ENCODE measurements at regions not wholly inside any gene's neighbourhood (a gene's known extent, or its start where the extent isn't known, plus 50 kb on each side); places are given as distances from the start of the nearest gene placed in this dataset.
"Not testable (repeated sequence)": the region's sequence is repeated elsewhere in the genome, so short reads cannot be mapped to it uniquely, and the experiment has no call there.

DNA sequence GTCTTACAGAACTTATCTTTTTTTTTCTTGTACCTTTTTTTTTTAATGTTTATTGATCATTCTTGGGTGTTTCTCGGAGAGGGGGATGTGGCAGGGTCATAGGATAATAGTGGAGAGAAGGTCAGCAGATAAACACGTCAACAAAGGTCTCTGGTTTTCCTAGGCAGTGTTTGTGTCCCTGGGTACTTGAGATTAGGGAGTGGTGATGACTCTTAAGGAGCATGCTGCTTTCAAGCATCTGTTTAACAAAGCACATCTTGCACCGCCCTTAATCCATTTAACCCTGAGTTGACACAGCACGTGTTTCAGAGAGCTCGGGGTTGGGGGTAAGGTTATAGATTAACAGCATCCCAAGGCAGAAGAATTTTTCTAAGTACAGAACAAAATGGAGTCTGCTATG is 345.9 kb downstream of the TUBA3C start:
- not testable (repeated sequence) for H2BK12ac ChIP-seq (ENCODE audit: insufficient read length, low read depth, low read length); H4K20me1 ChIP-seq (ENCODE audit: control insufficient read depth, insufficient read depth, insufficient read length); H3K79me2 ChIP-seq (ENCODE audit: insufficient read depth, low read length); H3K9ac ChIP-seq (ENCODE audit: extremely low read depth, insufficient read length, low read length); H3K4ac ChIP-seq (ENCODE audit: low read depth, low read length); H2AFZ ChIP-seq (ENCODE audit: low read length); H4K5ac ChIP-seq (ENCODE audit: insufficient read length, low read depth, low read length); H3K27me3 Mint-ChIP-seq (ENCODE audit: low read depth); H2BK5ac ChIP-seq (ENCODE audit: insufficient read length, low read length); H3K4me2 ChIP-seq (ENCODE audit: insufficient read depth, insufficient read length, low read length); H3K14ac ChIP-seq (ENCODE audit: insufficient read depth, low read length); DNase-seq; H2BK15ac ChIP-seq (ENCODE audit: low read depth, low read length); H3T11ph ChIP-seq (ENCODE audit: low read length); H4K8ac ChIP-seq (replicated peaks; ENCODE audit: insufficient read length, low read depth, low read length); H2AK5ac ChIP-seq (ENCODE audit: insufficient read length, low read length); H3K4me3 Mint-ChIP-seq; H2BK120ac ChIP-seq (ENCODE audit: low read depth, low read length, poor library complexity, severe bottlenecking); H3K4me1 ChIP-seq (ENCODE audit: insufficient read depth, low read length); H2BK20ac ChIP-seq (ENCODE audit: low read depth, low read length, poor library complexity, severe bottlenecking); H3K56ac ChIP-seq (ENCODE audit: insufficient read length, low read depth, low read length); H3K27ac Mint-ChIP-seq; H3K79me1 ChIP-seq (ENCODE audit: insufficient read depth, low read depth, low read length, poor library complexity, severe bottlenecking); H3K4me1 Mint-ChIP-seq; H3K18ac ChIP-seq (ENCODE audit: insufficient read length, low read depth, low read length); H3K23me2 ChIP-seq (ENCODE audit: insufficient read length, low read depth, low read length, poor library complexity, severe bottlenecking); H3K27ac ChIP-seq (ENCODE audit: insufficient read length, low read depth, low read length); H3K27me3 ChIP-seq (ENCODE audit: insufficient read depth, low read length); H4K91ac ChIP-seq (ENCODE audit: insufficient read length, low read depth, low read length); H3K23ac ChIP-seq (ENCODE audit: insufficient read length, low read depth, low read length); H3K9me3 ChIP-seq (ENCODE audit: control insufficient read depth, low read depth, low read length)
- WGBS (ENCODE audit: extremely low coverage, insufficient read length, low lambda C conversion rate): no CpG with 5 or more reads among the region's 5 CpGs
- H3K9me3 Mint-ChIP-seq: peaks cover 55 to 67% of the 10 kb centered on the region in 2 experiments
- peaks cover 5 to 14% (median 8%) of the 10 kb centered on the region in 3 experiments; a peak in 5 of 7 replicates for H3K36me3 Mint-ChIP-seq (ENCODE audit: insufficient read depth in 1 of 3, low read depth in 3 of 3)

- not testable (repeated sequence) for H3K27me3 ChIP-seq (ENCODE audit: insufficient read depth, low read length); H3K9me3 ChIP-seq (ENCODE audit: control insufficient read depth, low read depth, low read length); H2AK5ac ChIP-seq (ENCODE audit: insufficient read length, low read length); H3K23ac ChIP-seq (ENCODE audit: insufficient read length, low read depth, low read length); H2BK120ac ChIP-seq (ENCODE audit: low read depth, low read length, poor library complexity, severe bottlenecking); H2BK15ac ChIP-seq (ENCODE audit: low read depth, low read length); H3K4me1 Mint-ChIP-seq; H2BK12ac ChIP-seq (ENCODE audit: insufficient read length, low read depth, low read length); H2BK5ac ChIP-seq (ENCODE audit: insufficient read length, low read length); H3K79me2 ChIP-seq (ENCODE audit: insufficient read depth, low read length); H4K5ac ChIP-seq (ENCODE audit: insufficient read length, low read depth, low read length); H3K14ac ChIP-seq (ENCODE audit: insufficient read depth, low read length); H3T11ph ChIP-seq (ENCODE audit: low read length); H3K23me2 ChIP-seq (ENCODE audit: insufficient read length, low read depth, low read length, poor library complexity, severe bottlenecking); H3K27ac ChIP-seq (ENCODE audit: insufficient read length, low read depth, low read length); H4K20me1 ChIP-seq (ENCODE audit: control insufficient read depth, insufficient read depth, insufficient read length); H4K91ac ChIP-seq (ENCODE audit: insufficient read length, low read depth, low read length); H3K79me1 ChIP-seq (ENCODE audit: insufficient read depth, low read depth, low read length, poor library complexity, severe bottlenecking); DNase-seq; H2AFZ ChIP-seq (ENCODE audit: low read length); H3K4me2 ChIP-seq (ENCODE audit: insufficient read depth, insufficient read length, low read length); H3K27me3 Mint-ChIP-seq (ENCODE audit: low read depth); H3K56ac ChIP-seq (ENCODE audit: insufficient read length, low read depth, low read length); H2BK20ac ChIP-seq (ENCODE audit: low read depth, low read length, poor library complexity, severe bottlenecking); H3K27ac Mint-ChIP-seq; H3K18ac ChIP-seq (ENCODE audit: insufficient read length, low read depth, low read length); H4K8ac ChIP-seq (replicated peaks; ENCODE audit: insufficient read length, low read depth, low read length); H3K9ac ChIP-seq (ENCODE audit: extremely low read depth, insufficient read length, low read length); H3K4me3 Mint-ChIP-seq; H3K4me1 ChIP-seq (ENCODE audit: insufficient read depth, low read length); H3K4ac ChIP-seq (ENCODE audit: low read depth, low read length)
- no CpG with 5 or more reads among the region's 1 CpG for WGBS (ENCODE audit: extremely low coverage, insufficient read length, low lambda C conversion rate)
- Mint-ChIP-seq H3K9me3 (peaks cover 71 to 75% of the 10 kb centered on the region in 2 experiments), H3K36me3 (ENCODE audit: insufficient read depth in 1 of 3, low read depth in 3 of 3) (peaks cover 0 to 11% (median 3%) of the 10 kb centered on the region in 3 experiments; a peak in 3 of 7 replicates)
Measured at GRCh38 chr13:18824678-18825077, 356.9 kb downstream of the TUBA3C start.
